Cerebellar nuclear complex (tissue), 1 donor: ENCODE measurements at regions not wholly inside any gene's neighbourhood (a gene's known extent, or its start where the extent isn't known, plus 50 kb on each side); places are given as distances from the start of the nearest gene placed in this dataset.

ENCODE experiments used
- DNase-seq, 2 experiments: peaks; one replicate each; lab custom pipeline; 2025; lab: John Stamatoyannopoulos, UW

DNA sequence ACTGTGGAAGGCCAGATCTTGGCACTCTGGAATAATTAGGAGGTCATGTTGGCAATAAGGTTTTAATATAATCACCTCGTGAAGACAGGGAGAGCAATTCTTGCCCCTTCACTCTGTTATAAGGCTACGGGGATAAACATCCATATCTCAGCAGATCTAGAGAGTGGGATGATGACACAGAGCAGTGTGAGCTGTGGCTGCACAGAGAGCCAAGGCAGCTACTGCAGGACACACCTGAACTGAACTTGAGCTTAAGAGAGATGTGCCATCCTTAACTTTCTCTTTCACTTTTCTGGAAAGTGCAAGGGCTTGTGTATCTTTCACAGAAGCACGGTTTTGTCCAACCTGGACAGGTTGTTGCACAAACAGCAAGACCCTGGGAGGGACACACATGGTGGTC lies 174.7 kb downstream of the GATA3 start:
- DNase-seq: no peak

- no peak for DNase-seq
These were observed 176.4 kb downstream of the GATA3 start for GRCh38 chr10:8230902-8231301.

DNA sequence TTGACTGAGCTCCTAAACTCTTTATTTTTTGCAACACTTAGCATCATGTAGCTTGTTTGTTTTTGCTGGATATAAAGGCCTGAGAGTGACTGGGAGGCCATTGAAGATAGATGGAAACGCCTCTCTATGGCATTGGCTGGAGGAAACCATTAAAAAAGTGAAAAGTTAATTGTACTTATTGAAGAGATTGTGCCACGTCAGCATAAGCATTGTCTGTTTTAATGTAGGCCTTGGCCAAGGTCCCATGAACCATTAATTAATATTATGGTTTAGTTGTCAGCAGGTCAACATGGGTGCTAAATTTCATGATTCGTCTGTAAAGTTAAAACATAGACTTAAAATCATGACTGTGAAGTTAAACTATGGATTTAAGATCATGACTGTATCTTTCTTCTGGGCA lies 178.6 kb downstream of the GATA3 start:
- no peak for DNase-seq

GRCh38 chr10:8233832-8234259 lies 179.4 kb downstream of the GATA3 start:
- DNase-seq: no peak

DNA sequence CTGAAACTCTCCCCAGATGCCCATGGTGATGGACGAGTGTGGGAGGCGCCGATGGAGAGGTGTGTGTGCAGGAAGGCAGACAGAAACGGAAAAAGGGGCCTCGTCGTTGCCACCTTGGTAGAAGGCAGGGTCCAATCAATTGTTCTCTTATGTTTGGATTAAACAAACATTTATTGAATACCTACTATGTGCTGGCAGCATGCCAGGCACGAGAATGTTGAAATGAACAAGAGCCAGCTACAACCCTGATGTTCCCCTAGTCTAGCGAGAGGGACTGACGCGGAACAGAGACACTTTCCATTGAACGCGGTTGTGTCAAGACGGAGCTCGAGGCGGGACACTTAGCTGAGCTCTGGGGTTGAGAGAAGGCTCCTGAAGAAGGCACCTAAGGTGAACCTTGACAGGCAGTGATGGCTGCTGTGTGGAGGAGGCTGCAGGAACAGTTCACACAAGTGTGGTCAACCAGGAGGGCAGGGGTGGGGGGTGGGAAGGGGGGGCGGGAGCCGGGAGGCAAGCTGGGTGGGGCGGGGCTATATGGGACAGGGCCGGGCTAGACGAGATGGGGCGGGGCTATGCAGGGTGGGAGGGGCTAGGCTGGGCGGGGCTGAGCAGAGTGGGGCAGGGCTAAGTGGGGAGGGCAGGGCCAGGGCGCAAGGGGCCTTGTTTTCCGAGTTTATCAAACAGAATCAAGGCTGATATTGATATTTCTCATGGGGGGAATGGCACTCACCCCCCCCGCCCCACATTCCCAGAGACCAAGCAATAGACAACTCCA lies 181.0 kb downstream of the GATA3 start:
- DNase-seq: no peak

GRCh38 chr10:8238986-8239385 lies 184.5 kb downstream of the GATA3 start:
- DNase-seq: no peak

DNA sequence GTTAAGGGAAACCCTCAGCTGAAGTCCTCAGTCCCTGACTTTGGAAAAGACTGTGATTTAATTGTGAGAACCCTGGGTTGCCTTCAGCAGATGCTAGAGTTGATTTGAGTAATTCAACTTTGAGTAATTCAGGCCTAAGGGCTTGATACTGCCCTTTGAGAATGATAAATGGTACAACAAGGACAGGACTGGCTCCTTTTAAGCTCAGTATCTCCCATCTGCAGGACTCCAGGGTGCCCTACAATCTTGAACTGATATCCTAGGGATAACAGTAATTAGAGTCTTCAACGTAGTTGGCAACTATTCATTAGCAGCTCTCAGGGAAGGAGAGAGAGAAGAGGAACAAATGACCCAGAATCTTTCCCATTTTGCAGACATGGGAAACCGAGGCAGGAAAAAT lies 186.4 kb downstream of the GATA3 start:
- no peak for DNase-seq

DNA sequence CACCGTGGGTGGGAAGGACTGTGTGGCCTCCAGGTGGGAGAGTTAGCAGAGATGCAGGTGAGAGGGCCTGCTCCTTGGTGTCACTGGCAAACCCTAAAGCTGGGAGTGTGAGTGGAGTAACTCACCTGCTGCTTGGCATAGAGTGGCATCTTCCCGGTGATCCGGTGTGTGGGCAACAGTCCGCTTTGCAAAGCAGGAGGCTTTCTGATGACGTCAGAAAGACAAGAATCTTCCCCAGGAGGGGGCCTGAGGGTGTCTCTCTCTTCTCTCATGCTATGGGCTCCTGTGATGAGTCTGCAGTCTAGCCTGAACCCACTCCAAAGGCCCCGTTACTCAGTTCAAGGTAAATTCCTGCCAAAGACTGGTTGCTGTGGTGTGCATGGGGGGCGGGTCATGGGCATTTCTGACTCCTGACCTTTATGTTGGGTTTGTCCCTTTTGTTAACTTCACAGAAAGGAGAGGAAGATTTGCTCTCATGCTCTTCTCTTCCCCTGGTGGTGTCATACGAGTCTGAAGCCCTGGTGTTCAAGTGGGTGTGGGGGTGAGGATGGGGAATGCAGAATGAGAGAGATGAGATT lies 187.9 kb downstream of the GATA3 start:
- no peak for DNase-seq

DNA sequence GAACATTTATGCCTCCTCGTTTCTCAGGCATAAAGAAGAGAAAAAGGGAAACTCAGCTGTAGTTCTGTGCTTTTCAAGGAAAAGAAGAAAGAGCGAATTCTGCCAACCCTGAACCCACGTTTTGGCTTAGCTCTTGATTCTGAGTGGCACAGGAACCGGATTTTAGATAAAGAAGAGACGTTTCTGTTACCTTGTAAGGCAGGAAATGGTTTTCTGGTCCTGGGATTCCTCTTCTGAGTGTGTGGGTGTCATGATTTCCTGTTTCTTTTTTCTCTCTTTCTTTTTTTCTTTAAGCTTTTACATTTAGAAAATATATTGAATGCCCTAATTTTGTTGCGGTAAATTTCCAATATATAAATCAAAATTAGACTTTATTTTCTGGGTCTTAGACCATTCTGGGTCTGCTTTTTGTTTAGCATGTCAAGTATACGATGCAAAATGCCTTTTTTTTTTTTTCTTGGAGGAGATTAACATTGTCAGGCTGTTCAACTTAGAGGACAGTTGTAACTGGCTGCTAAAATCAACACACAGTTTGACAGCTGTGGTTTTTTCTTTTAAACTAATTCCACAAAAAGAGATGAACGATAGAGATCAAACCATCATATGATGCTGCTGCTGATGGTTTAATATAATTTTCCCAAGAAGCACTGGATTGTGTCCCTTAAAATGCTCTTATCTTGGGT lies 190.8 kb downstream of the GATA3 start:
- no peak for DNase-seq

GRCh38 chr10:8245814-8246142 lies 191.3 kb downstream of the GATA3 start:
- no peak for DNase-seq

DNA sequence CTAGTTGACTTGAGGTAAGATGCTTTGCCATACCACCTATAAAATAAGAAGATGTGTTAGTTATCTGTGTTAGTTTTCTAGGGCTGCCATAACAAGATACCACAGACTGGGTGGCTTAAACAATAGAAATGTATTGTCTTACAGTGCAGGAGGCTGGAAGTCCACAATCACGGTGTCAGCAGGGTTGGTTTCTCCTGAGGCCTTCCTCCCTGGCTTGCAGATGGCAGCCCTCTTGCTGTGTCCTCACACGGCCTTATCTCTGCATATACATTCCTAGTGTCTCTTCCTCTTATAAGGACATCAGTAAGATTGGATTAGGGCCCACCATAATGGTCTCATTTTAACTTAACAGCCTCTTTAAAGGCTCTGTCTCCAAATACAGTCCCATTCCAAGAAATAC lies 192.1 kb downstream of the GATA3 start:
- no peak for DNase-seq

- DNase-seq: no peak
These were observed 192.7 kb downstream of the GATA3 start for GRCh38 chr10:8247191-8247590.

DNA sequence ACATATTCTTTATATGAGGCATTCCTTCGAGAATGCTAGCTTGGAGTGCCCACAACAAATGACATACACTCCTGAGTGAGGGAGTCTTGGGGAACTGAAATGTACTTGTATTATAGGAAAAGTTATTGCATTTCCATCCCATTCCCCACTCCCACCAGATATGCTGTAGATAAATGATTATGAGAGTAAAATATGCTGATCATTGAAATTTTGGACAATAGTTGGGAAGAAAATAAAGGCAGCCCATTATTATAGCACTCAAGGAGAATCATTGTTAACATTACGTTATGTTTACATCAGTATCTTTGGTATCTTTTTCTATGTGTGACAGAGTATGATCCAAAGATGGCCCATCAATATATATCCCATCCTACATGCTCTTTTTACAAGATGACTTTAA lies 194.4 kb downstream of the GATA3 start:
- DNase-seq: no peak

DNA sequence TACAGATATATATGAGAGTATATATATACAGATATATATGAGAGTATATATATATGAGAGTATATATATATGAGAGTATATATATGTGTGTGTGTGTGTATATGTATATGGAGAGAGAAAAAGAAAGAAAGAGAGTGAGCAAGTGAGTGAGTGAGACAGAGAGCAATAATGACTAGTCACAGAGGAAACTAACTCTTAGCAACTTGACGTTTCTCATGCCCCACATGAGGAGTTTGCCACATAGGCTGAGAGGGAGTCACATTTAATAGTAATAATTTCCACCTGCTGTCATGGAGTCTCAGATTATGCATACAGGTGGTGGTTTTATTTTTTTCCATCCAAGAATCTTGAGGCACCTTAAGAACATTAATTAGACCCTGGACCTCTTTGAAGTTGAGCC lies 199.9 kb downstream of the GATA3 start:
- DNase-seq: no peak

GRCh38 chr10:8255301-8255700 lies 200.8 kb downstream of the GATA3 start:
- no peak for DNase-seq

- DNase-seq: no peak
These were observed 206.2 kb downstream of the GATA3 start for GRCh38 chr10:8260645-8261044.

DNA sequence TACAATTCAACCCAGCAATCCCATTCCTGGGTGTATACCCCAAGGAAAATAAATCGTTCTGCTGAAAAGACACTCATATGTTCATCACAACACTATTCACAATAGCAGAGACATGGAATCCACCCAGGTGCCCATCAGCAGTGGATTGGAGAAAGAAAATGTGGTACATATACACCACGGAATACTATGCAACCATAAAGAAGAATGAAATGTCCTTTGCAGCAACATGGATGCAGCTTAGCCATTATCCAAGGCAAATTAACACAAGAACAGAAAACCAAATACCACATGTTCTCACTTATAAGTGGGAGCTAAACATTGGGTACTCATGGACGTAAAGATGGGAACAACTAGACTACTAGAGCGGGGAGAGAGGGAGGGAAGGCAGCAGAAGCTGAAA lies 207.8 kb downstream of the GATA3 start:
- DNase-seq: no peak

- no peak for DNase-seq
These were observed 215.5 kb downstream of the GATA3 start for GRCh38 chr10:8269976-8270375.

DNA sequence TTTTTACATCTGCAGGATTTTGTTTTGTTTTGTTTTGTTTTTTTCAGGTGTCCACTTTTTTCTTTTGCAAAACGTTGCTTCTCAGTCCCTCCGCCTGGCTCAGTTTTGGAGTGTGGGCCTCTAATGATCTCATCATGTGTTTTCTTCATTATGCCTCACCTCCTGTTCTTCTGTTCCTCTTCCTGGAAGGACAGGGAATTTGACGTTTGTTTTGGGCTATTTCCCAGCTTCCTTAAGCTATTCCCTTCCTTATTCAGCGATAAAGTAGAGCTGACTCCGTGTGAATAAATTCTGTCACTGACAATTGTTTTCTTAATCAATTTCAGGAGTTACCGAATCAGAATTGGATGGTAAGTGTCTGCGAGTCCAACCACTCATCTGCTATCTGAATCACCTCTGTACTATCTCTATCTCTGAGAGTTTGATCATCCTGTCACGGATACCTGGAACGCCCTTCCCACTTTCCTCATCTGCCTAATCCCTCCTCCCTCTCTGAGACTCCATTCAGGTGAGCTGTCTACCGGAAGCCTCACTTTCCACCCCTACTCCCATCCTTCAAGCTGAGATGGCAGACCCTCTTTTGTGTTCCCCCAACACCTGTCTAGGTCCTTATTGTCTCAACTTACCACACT lies 218.4 kb downstream of the GATA3 start:
- DNase-seq: no peak

GRCh38 chr10:8273749-8274148 lies 219.3 kb downstream of the GATA3 start:
- no peak for DNase-seq

GRCh38 chr10:8275911-8276310 lies 221.4 kb downstream of the GATA3 start:
- no peak for DNase-seq

DNA sequence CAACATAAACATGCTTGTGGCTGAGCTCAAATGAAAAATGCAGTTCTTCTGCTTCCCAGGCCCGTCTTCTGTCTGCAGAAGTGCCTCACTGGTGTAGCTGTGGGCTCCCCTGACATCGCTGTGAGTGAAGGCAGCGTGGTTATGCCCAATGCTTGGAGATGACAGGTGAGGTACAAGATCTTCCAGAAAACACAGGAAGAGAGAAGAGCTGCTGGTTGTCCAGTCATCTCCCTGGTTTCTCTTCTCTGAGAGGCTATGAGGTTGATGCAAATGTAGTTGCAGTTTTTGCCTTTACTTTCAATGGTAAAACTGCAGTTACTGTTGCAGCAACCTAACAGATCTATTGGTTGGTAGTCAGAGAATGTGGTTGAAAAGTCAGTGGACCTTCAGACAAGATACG lies 223.6 kb downstream of the GATA3 start:
- no peak for DNase-seq

DNA sequence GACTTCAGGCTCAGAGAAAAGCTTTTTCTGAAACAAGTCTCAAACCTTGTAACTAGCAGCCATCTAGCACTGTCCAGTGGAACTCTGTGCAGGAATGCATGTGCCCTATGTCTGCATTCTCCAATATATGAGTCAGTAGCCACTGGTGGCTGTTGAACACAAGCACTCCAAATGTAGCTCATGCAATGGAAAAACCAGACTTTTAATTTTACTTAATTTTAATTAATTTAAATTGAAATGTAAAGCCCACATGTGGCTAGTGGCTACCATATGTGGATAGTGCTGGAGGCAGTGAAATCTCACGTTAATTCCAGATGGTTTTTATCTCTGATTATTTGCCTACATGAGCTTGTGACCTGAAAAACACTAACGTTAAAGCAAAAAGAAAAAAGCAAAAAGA lies 225.1 kb downstream of the GATA3 start:
- no peak for DNase-seq
